ENCODE measurements at regions not wholly inside any gene's neighbourhood (a gene's known extent, or its start where the extent isn't known, plus 50 kb on each side); places are given as distances from the start of the nearest gene placed in this dataset.

DNA sequence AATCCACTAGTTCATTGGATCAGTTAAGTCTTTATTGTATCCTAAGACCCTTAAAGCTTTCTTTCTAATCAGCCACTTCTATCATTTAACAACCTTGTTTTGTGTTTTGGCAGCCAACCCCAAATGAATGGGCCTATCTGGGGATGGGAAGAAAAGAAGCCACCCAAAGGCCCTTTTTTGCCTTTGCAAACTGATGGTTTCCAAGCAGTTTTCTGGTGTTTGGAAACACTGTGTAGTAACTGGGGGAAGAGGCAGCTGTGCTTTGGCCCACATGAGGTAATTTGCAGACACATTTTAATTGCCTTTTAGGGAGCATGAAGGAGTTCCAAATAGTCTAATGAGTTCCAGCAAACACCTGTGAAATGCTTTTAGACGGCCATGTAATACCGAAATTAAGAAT is 1751.3 kb upstream of the WWC1 start:
- no peak for TF ChIP-seq CTCF (IDR thresholded peaks at IDR 0.05)
- no peak for TF ChIP-seq EZH2 (IDR thresholded peaks at IDR 0.05; ENCODE audit: borderline replicate concordance, insufficient read depth, low read depth, low read length, poor library complexity, severe bottlenecking)
